ENCODE measurements at regions not wholly inside any gene's neighbourhood (a gene's known extent, or its start where the extent isn't known, plus 50 kb on each side); places are given as distances from the start of the nearest gene placed in this dataset.
"Not testable (repeated sequence)": the region's sequence is repeated elsewhere in the genome, so short reads cannot be mapped to it uniquely, and the experiment has no call there.

GRCh38 chr10:3568983-3569382, 216.0 kb downstream of the KLF6 start:
- DNase-seq (ENCODE audit: insufficient read length, low spot score) (no peak), FAIRE-seq (no peak)
- TF ChIP-seq CTCF (IDR thresholded peaks at IDR 0.05; ENCODE audit: insufficient read depth, missing control alignments) = no peak

- FAIRE-seq = no peak
- TF ChIP-seq CTCF (IDR thresholded peaks at IDR 0.05; ENCODE audit: insufficient read depth, missing control alignments) = no peak
Observed at GRCh38 chr10:3568392-3568791, 216.6 kb downstream of the KLF6 start.

DNA sequence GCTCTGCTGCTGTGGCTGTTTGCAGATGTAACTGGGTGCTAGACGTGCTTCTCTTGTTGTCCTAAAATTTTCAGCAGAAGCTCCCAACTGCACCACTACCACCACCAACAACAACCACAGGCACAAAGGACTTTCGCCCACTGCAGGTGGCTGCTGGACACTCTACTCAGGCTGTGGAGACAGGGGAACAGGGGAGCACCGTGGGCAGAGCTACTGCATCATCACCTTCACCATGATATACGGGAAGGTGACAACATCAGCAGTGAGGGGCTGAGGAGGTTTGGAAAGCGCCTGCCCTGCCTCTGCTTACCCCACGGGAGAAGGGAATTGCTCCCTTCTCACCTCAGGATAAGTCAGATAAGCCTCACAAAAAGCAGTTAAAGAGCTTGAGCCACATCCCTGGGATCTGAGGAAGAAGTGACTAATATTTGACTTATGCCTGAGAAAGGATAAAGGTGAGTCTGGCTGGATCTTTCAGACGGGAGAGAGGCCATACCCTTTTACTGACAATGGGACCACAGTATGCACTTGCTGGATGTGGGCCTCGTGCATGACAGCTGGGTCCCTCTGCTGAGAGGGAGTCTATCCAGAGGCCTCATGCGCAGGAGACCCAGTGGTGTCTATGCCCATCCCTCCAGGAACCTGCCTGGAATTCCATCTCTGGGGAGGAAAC, 217.6 kb downstream of the KLF6 start:
- TF ChIP-seq CTCF (IDR thresholded peaks at IDR 0.05; ENCODE audit: insufficient read depth, missing control alignments) = no peak
- DNase-seq (ENCODE audit: insufficient read length, low spot score) = no peak
- no peak for FAIRE-seq

More at GRCh38 chr10:3568392-3568791, 216.6 kb downstream of the KLF6 start:
- no peak for DNase-seq (ENCODE audit: insufficient read length, low spot score)

- FAIRE-seq = no peak
- no peak for DNase-seq (ENCODE audit: insufficient read length, low spot score)
Observed at GRCh38 chr10:3566627-3567026, 218.4 kb downstream of the KLF6 start.

GRCh38 chr10:3564346-3565002, 220.5 kb downstream of the KLF6 start:
- no peak for DNase-seq (ENCODE audit: insufficient read length, low spot score)
- no peak for FAIRE-seq
- no peak for TF ChIP-seq CTCF (IDR thresholded peaks at IDR 0.05; ENCODE audit: insufficient read depth, missing control alignments)

More at GRCh38 chr10:3566627-3567026, 218.4 kb downstream of the KLF6 start:
- TF ChIP-seq CTCF (IDR thresholded peaks at IDR 0.05; ENCODE audit: insufficient read depth, missing control alignments) = no peak

GRCh38 chr10:3563298-3563697, 221.7 kb downstream of the KLF6 start:
- no peak for TF ChIP-seq CTCF (IDR thresholded peaks at IDR 0.05; ENCODE audit: insufficient read depth, missing control alignments)
- FAIRE-seq = no peak
- DNase-seq (ENCODE audit: insufficient read length, low spot score) = no peak

DNA sequence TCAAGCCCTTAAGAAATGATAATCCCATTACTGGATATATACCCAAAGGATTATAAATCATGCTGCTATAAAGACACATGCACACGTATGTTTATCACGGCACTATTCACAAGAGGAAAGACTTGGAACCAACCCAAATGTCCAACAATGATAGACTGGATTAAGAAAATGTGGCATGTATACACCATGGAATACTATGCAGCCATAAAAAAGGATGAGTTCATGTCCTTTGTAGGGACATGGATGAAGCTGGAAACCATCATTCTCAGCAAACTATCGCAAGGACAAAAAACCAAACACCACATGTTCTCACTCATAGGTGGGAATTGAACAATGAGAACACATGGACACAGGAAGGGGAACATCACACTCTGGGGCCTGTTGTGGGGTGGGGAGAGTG, 224.4 kb downstream of the KLF6 start:
- not testable (repeated sequence) for DNase-seq (ENCODE audit: insufficient read length, low spot score); FAIRE-seq

Data from D721Med (cell line).